Urinary bladder (tissue), 3 donors: ENCODE measurements at regions not wholly inside any gene's neighbourhood (a gene's known extent, or its start where the extent isn't known, plus 50 kb on each side); places are given as distances from the start of the nearest gene placed in this dataset.

Experiments
- DNase-seq: peaks from one replicate; pipeline ENCODE4 v3.0.0-alpha.2; 2015; ENCODE audit errors: extremely low spot score
- H3K27ac ChIP-seq: one replicate; pipeline ENCODE4 v1.5.1; 2013; ENCODE audit warnings: low read depth, mild to moderate bottlenecking, moderate library complexity
- H3K36me3 ChIP-seq: one replicate; pipeline ENCODE4 v1.6.1; 2013; ENCODE audit warnings: mild to moderate bottlenecking, moderate library complexity; ENCODE audit not compliant: insufficient read depth
- H3K4me1 ChIP-seq: one replicate; pipeline ENCODE4 v1.6.1; 2013; ENCODE audit warnings: mild to moderate bottlenecking, moderate library complexity; ENCODE audit not compliant: insufficient read depth
- H3K4me3 ChIP-seq: one replicate; pipeline ENCODE4 v1.5.1; 2013; ENCODE audit warnings: low read depth, low read length
- WGBS: extraction: QIAGEN DNeasy Blood & Tissue Kit; methylation state at CpG from one replicate; pipeline ENCODE4 v1.1.7; 2013; 5-methylcytosine and 5-hydroxymethylcytosine counted together
- donor health status: healthy with polysubstance abuse.
- donor health status: healthy.

DNA sequence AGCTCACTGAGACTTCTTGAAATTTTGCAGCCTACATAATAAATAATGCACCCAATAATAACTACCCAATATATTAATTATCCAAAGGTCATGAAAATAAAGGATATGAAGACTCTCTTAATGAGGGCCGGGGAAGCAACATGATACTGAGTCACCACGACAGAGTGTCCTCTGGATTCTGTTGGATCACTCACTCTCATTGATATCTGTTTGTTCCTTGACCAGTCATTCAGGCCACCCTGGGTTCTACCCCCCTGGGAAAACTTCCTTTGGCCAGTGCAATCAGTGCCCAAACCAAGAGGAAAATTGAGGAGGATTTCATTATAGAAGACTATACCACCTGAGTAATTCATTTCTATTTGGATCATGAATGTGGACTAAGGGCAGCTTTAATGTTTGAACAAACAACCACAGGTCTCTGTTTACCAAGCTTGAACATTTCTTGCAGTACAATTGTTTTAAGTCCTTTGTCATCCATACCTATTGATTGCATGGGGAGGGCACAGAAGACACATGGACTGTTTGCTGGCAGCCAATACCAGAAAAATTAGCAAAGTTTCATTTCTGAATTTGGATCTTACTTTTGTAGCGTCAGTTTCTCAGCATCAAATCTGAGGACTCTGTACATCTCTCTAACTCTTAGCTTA lies 137.2 kb upstream of the FGGY start:
- Histone ChIP-seq H3K36me3 (no peaks in the 10 kb centered on the region), H3K27ac (no peak overlapping the region), H3K4me3 (no peak overlapping the region), H3K4me1 (no peaks in the 10 kb centered on the region)
- 64% methylated on average over 3 of the region's 3 CpGs for whole genome bisulfite sequencing
- DNase-seq: no peak

DNA sequence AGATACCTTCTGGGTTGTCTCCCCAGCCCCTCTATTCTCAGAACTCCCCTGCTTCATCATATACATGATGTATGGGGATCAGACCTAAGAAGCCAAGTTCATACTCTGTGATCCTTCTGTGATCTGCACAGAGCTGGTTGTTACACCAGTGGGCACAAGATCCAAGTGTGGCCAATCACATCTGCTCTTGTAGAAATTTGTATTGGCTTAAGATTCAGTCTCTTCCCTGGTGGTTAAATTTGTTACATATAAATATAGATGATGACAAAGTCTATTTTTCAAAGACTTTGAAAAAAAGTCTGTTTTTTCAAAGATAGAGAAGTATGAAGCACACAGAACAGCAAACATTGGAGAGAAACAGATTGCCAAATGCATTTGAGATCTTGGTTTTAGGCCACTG lies 135.8 kb upstream of the FGGY start:
- Histone ChIP-seq H3K36me3 (no peaks in the 10 kb centered on the region), H3K27ac (no peak overlapping the region), H3K4me3 (no peak overlapping the region), H3K4me1 (no peaks in the 10 kb centered on the region)
- no peak for DNase-seq

DNA sequence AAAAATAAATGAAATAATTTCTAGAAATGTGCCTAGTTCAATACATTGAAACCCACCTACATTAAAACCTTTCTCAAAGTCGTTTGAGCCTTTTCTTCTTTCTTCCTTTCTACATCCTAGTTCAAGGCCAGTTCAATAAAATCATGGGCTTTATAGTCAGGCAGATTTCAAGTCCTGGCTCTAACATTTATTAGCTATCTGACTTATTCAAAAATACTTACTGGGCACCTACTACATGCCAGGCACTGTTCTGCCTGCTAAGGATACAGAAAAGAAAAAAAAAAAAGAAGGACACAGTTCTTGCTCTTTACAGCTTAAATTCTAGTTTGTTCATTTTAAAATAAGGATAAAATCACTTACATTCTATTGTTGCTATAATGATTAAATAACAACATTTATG lies 134.2 kb upstream of the FGGY start:
- Histone ChIP-seq H3K36me3 (no peaks in the 10 kb centered on the region), H3K27ac (no peak overlapping the region)
- 60% methylated on average over 1 of the region's 1 CpG for WGBS

DNA sequence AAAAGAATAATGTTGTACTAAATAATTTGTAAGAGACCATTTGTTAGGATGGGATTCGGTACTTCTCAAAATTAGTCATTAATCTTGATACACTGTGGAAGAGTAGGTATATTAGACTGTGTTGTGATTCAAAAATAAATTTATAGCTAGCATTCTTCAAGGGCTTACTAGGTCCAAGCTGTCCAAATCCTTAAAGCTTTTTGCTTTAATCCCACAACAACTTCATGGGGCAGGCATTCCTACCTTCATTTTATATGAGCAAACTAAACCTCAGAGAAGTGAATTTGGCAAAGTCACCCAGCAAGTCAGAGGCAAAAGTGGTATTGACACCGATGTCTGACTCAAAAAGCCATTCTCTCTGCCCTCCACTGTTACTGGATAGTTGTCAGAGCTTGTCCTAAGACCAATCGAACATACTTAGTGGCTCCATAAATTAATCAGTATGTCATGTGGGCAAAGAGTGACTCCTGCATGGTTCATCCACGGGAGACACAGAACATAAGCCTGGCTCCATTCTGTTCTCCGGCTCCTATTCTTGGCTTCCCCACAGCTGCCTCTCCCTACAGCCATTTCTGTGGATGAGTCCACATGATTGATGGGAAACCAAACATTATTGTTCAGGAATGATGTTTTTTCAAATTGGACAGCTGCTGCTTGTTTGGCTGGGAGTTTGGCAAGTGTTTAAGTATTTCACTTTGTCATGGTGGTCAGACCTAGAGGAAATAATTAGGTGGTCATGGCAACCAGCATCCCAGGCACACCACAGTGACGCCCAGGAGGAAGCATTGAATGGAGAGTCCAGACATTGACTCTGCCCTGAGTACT lies 133.4 kb upstream of the FGGY start:
- no peaks in the 10 kb centered on the region for H3K4me1 ChIP-seq

More for the DNA sequence above, 134.2 kb upstream of the FGGY start:
- Histone ChIP-seq H3K4me1 (no peaks in the 10 kb centered on the region), H3K4me3 (no peak overlapping the region)
- no peak for DNase-seq

GRCh38 chr1:59164371-59164770 lies 132.5 kb upstream of the FGGY start:
- 45% methylated on average over 3 of the region's 3 CpGs for WGBS
- no peaks in the 10 kb centered on the region for H3K4me1 ChIP-seq
- no peak for DNase-seq
- H3K27ac ChIP-seq: no peak overlapping the region
- no peaks in the 10 kb centered on the region for H3K36me3 ChIP-seq
- no peak overlapping the region for H3K4me3 ChIP-seq

More for the DNA sequence above, 133.4 kb upstream of the FGGY start:
- no peak for DNase-seq
- Histone ChIP-seq H3K36me3 (no peaks in the 10 kb centered on the region), H3K27ac (no peak overlapping the region), H3K4me3 (no peak overlapping the region)
- 63% methylated on average over 6 of the region's 6 CpGs for WGBS

DNA sequence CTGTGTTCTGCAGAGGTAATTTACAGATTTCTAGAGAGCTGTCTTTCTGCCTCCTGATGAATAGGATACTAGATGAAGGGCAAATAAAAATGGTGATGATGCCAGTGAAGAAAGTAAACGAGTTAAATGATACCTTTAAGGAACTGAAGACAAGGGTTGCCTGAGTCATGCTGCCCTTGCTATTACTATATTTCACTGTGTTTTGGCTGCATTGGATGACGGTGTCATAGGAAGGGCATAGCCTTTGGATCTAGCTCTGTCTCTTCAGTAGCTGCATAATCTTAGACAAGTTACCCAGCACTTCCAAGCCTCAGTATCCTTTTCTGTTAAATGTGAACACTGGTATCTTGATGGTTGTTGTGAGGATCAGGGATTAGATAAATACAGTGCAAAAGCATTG lies 131.5 kb upstream of the FGGY start:
- DNase-seq: no peak
- no peak overlapping the region for H3K4me3 ChIP-seq
- no peaks in the 10 kb centered on the region for H3K36me3 ChIP-seq
- 38% methylated on average over 2 of the region's 2 CpGs for WGBS
- H3K27ac ChIP-seq: no peak overlapping the region
- H3K4me1 ChIP-seq: no peaks in the 10 kb centered on the region

- Histone ChIP-seq H3K4me3 (no peak overlapping the region), H3K27ac (no peak overlapping the region), H3K36me3 (no peaks in the 10 kb centered on the region), H3K4me1 (no peaks in the 10 kb centered on the region)
- DNase-seq: no peak
- WGBS: 61% methylated on average over 1 of the region's 1 CpG
Observed at GRCh38 chr1:59169703-59170102, 127.2 kb upstream of the FGGY start.

DNA sequence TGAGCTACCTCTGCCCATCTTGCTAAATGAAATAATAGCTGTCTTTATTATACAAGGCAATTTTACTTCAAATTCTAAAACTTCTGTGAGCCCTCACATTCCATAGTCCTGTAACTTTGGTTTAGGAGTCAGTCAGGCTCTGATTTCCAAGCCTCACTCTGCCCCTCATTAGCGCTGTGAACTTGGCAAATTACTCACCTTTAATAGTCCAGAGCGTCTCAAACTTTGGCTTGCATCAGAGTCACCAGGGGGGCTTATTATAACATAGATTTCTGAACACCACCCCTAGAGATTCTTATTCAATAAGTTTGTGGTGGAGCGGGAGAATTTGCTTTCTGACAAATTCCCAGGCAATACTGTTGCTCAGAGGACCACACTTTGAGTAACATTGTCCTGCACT lies 126.2 kb upstream of the FGGY start:
- Histone ChIP-seq H3K4me3 (no peak overlapping the region), H3K4me1 (no peaks in the 10 kb centered on the region), H3K36me3 (no peaks in the 10 kb centered on the region), H3K27ac (no peak overlapping the region)
- WGBS: 87% methylated on average over 3 of the region's 3 CpGs
- DNase-seq: no peak

DNA sequence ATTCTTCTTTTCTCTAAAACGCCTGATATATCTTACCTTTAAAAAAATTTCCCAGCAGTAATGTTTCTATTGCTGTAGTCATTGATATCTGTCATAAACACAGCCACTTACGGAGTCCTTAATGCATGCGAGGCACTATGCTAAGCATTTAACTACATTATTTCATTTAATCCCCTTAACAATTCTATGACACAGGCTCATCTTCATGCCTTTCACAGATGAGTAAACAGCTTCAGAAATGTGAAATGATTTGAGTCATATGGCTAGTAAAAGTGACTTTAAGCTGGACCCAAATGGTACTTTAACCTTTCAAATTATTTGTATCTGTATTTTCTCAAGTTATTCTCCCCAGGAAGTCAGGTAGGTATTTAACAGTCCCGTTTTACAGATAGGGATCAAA lies 125.1 kb upstream of the FGGY start:
- Histone ChIP-seq H3K4me3 (no peak overlapping the region), H3K4me1 (no peaks in the 10 kb centered on the region), H3K36me3 (no peaks in the 10 kb centered on the region), H3K27ac (no peak overlapping the region)
- 76% methylated on average over 4 of the region's 4 CpGs for WGBS
- no peak for DNase-seq

DNA sequence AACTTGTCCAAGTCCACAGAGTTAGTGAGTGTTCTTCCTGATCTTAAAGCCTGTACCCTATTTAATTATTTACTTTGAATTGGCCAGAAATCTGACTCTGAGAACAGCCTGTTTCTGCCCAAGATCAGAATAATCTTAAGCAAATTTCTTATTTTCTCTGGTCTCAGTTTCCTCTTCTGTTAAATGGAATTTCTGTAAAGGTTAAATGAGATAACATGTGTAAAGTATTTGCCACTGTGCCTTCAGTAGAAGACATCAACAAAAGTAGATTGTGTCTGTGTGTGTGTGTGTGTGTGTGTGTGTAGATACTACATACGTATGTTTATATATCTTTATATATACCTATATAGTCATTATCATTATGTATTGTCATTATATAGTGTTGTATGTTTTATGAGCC lies 124.2 kb upstream of the FGGY start:
- Histone ChIP-seq H3K27ac (no peak overlapping the region), H3K36me3 (no peaks in the 10 kb centered on the region), H3K4me1 (no peaks in the 10 kb centered on the region), H3K4me3 (no peak overlapping the region)
- no peak for DNase-seq
- 94% methylated on average over 1 of the region's 1 CpG for WGBS

GRCh38 chr1:59173721-59174120 lies 123.2 kb upstream of the FGGY start:
- H3K4me3 ChIP-seq: no peak overlapping the region
- H3K27ac ChIP-seq: no peak overlapping the region
- no peaks in the 10 kb centered on the region for H3K36me3 ChIP-seq
- no peaks in the 10 kb centered on the region for H3K4me1 ChIP-seq
- no peak for DNase-seq
- WGBS: 38% methylated on average over 1 of the region's 1 CpG

GRCh38 chr1:59176471-59176870 lies 120.4 kb upstream of the FGGY start:
- no peak overlapping the region for H3K4me3 ChIP-seq
- DNase-seq: no peak
- H3K4me1 ChIP-seq: no peaks in the 10 kb centered on the region
- WGBS: 97% methylated on average over 3 of the region's 3 CpGs
- no peak overlapping the region for H3K27ac ChIP-seq
- H3K36me3 ChIP-seq: no peaks in the 10 kb centered on the region

DNA sequence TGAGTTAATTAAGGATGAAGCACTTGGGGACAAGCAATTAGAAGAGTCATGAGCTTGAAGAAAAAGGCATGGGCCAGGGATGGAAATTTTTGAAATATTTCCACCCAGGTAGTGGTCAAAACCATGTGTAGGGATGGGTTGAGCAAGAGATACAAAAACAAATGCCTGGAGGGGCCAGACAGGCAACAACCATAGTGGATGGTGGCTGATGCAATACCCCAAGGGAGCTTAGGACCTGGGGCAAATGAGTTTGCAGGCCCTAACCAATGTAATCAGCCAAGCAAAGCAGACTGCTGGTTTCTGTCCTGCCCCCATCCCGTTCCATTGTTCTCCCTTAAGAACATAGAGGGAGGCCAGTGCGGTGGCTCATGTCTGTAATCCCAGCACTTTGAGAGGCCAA lies 119.1 kb upstream of the FGGY start:
- Histone ChIP-seq H3K4me1 (no peaks in the 10 kb centered on the region), H3K4me3 (no peak overlapping the region), H3K36me3 (no peaks in the 10 kb centered on the region), H3K27ac (no peak overlapping the region)
- no peak for DNase-seq
- 96% methylated on average over 2 of the region's 2 CpGs for WGBS

GRCh38 chr1:59178339-59179187 lies 118.3 kb upstream of the FGGY start:
- 66% methylated on average over 4 of the region's 4 CpGs for WGBS
- Histone ChIP-seq H3K4me1 (no peaks in the 10 kb centered on the region), H3K4me3 (no peak overlapping the region), H3K27ac (no peak overlapping the region), H3K36me3 (no peaks in the 10 kb centered on the region)
- DNase-seq: no peak
